ENCODE measurements at regions not wholly inside any gene's neighbourhood (a gene's known extent, or its start where the extent isn't known, plus 50 kb on each side); places are given as distances from the start of the nearest gene placed in this dataset.
A peak's percentile ranks its signal among the peaks of the same experiment; 100 is the strongest.
"Not testable (repeated sequence)": the region's sequence is repeated elsewhere in the genome, so short reads cannot be mapped to it uniquely, and the experiment has no call there.

DNA sequence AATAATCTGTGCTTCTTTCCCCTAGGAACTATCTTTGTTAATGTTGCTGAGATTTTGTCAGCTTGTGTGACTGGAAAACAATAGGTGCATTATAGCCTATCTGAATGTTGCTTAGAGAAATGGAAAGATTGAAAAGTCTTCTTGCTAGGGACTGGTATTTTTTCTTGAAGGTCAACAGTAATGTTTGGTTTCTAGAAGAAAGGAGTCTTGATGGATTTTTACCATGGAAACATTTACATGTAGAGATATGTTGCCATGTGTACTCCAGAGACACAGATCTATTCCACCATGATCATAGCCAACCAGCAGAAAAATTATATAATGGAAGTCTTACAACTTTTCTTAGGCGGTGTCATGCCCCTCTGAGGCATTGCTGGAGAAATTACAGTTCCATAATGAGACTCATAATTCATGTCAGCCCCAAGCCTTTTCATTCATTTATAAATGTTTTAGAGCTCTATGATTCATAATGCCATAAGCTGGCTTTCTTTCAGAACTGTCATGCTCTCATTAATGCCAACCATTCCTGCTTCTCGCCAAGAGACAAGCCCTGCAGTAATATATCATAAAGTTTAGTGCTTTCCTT is 175.1 kb upstream of the PTPRZ1 start:
- H3K27ac ChIP-seq = no peak overlapping the region
- DNase-seq = peak in 1 of 2 donors; percentile 46
- no peaks in the 10 kb centered on the region for H3K36me3 ChIP-seq
- TF ChIP-seq POLR2AphosphoS5 (IDR thresholded peaks at IDR 0.05) (no peak), POLR2A (IDR thresholded peaks at IDR 0.05) (no peak)
- TF ChIP-seq, protein P1, sequence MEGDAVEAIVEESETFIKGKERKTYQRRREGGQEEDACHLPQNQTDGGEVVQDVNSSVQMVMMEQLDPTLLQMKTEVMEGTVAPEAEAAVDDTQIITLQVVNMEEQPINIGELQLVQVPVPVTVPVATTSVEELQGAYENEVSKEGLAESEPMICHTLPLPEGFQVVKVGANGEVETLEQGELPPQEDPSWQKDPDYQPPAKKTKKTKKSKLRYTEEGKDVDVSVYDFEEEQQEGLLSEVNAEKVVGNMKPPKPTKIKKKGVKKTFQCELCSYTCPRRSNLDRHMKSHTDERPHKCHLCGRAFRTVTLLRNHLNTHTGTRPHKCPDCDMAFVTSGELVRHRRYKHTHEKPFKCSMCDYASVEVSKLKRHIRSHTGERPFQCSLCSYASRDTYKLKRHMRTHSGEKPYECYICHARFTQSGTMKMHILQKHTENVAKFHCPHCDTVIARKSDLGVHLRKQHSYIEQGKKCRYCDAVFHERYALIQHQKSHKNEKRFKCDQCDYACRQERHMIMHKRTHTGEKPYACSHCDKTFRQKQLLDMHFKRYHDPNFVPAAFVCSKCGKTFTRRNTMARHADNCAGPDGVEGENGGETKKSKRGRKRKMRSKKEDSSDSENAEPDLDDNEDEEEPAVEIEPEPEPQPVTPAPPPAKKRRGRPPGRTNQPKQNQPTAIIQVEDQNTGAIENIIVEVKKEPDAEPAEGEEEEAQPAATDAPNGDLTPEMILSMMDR (IDR thresholded peaks at IDR 0.05) = no peak
- no peaks in the 10 kb centered on the region for H3K27me3 ChIP-seq
- H3K9me3 ChIP-seq = no peaks in the 10 kb centered on the region
- H3K4me3 ChIP-seq = no peak overlapping the region
- intact Hi-C loops (cut with DNase I; ENCODE audit: low total_unique reads) = no loop called here
- H3K4me1 ChIP-seq = no peaks in the 10 kb centered on the region
- 69 to 89% (median 85%) methylated on average over 2 of the region's 2 CpGs for WGBS, 5 donors

DNA sequence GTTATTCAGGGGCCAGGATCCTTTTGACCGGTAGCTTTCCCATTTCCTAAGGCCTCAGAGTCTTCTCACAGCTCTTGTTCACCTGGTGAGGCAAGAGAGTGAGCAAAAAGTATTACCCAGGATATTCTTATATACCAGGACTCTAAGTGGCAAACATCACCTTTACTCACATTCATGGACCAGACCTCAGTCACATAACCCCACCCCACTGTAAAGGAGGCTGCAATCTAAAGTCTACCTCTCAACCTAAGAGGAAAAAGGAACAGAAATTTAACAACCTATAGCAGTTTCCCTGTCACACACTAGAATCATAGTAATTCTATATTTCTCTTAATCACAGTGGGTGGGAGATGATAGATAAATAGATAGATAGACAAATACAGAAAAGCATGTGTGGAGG is 176.0 kb upstream of the PTPRZ1 start:
- Histone ChIP-seq H3K4me3 (no peak overlapping the region), H3K4me1 (no peaks in the 10 kb centered on the region), H3K27ac (no peak overlapping the region), H3K9me3 (no peaks in the 10 kb centered on the region), H3K27me3 (no peaks in the 10 kb centered on the region), H3K36me3 (no peaks in the 10 kb centered on the region)
- no peak for DNase-seq
- TF ChIP-seq POLR2A (IDR thresholded peaks at IDR 0.05) (no peak), POLR2AphosphoS5 (IDR thresholded peaks at IDR 0.05) (no peak)
- 78 to 100% (median 88%) methylated on average over 1 of the region's 1 CpG for WGBS, 5 donors
- intact Hi-C loops (cut with DNase I; ENCODE audit: low total_unique reads) = no loop called here

GRCh38 chr7:121689749-121690148 is 183.2 kb upstream of the PTPRZ1 start:
- Histone ChIP-seq H3K4me3 (no peak overlapping the region), H3K4me1 (no peaks in the 10 kb centered on the region), H3K36me3 (no peaks in the 10 kb centered on the region), H3K27ac (no peak overlapping the region), H3K27me3 (no peaks in the 10 kb centered on the region), H3K9me3 (peaks cover 0 to 5% (median 0%) of the 10 kb centered on the region in 4 donors)
- TF ChIP-seq, protein P1 (IDR thresholded peaks at IDR 0.05) = no peak
- no peak for TF ChIP-seq POLR2AphosphoS5 (IDR thresholded peaks at IDR 0.05)
- TF ChIP-seq POLR2A (IDR thresholded peaks at IDR 0.05) = no peak
- no peak for TF ChIP-seq EP300 (IDR thresholded peaks at IDR 0.05)
- DNase-seq = no peak
- WGBS, 5 donors = 66 to 78% (median 73%) methylated on average over 3 of the region's 3 CpGs
- intact Hi-C loops (cut with DNase I; ENCODE audit: low total_unique reads) = no loop called here

DNA sequence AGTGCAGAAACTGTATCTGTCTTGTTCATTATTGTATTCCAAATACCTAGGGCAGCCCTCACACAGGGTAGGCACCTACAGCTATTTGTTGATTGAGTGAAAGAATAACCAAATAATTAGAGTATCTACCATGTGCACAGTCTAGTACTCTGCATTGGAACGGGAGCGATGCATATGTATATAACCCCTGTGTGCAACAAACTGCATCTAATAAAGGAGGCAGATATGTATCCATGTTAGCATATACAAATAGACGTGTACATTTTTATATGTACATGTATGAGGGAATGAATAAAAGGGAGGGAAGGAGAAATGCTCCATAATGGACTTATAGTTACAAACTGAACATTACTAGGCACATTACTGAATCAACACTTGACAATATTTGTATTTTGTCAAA is 191.3 kb upstream of the PTPRZ1 start:
- Histone ChIP-seq H3K27me3 (no peaks in the 10 kb centered on the region), H3K27ac (no peak overlapping the region), H3K9me3 (no peaks in the 10 kb centered on the region), H3K4me3 (no peak overlapping the region), H3K36me3 (no peaks in the 10 kb centered on the region), H3K4me1 (no peaks in the 10 kb centered on the region)
- WGBS, 5 donors = 85 to 96% (median 92%) methylated on average over 3 of the region's 3 CpGs
- TF ChIP-seq POLR2AphosphoS5 (IDR thresholded peaks at IDR 0.05) (no peak), EP300 (IDR thresholded peaks at IDR 0.05) (no peak), POLR2A (IDR thresholded peaks at IDR 0.05) (no peak)
- TF ChIP-seq, protein P1 (IDR thresholded peaks at IDR 0.05) = no peak
- intact Hi-C loops (cut with DNase I; ENCODE audit: low total_unique reads) = no loop called here
- DNase-seq = no peak

DNA sequence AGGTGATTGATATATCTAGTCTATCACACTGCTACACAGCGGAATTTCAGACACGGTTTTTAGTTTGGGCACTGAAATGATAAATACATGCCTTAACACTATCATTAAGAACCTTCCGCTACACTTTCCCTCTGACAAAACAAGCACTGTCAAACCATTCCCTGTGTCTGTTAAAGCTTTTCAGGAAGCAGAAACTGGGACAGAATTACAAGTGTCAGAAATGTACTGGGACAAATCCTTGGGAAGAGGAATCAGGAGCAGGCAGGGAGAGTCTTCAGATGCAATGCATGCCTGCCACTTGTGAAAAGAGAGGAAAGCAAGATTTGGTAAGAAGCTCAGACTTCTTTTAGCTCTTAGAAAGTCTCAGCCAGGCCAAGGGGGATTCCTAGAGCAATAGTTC is 196.8 kb upstream of the PTPRZ1 start:
- intact Hi-C loops (cut with DNase I; ENCODE audit: low total_unique reads) = no loop called here
- TF ChIP-seq POLR2AphosphoS5 (IDR thresholded peaks at IDR 0.05) = no peak
- WGBS, 5 donors = 62 to 79% (median 74%) methylated on average over 3 of the region's 3 CpGs
- no peaks in the 10 kb centered on the region for H3K36me3 ChIP-seq
- H3K27ac ChIP-seq = no peak overlapping the region
- no peak overlapping the region for H3K4me3 ChIP-seq
- no peaks in the 10 kb centered on the region for H3K27me3 ChIP-seq
- no peaks in the 10 kb centered on the region for H3K9me3 ChIP-seq
- no peak for DNase-seq
- no peaks in the 10 kb centered on the region for H3K4me1 ChIP-seq

- H3K4me1 ChIP-seq; H3K4me3 ChIP-seq; H3K27me3 ChIP-seq; intact Hi-C loops (cut with DNase I; ENCODE audit: low total_unique reads); DNase-seq; H3K27ac ChIP-seq; H3K36me3 ChIP-seq; H3K9me3 ChIP-seq: not testable (repeated sequence)
- WGBS, 5 donors = 51 to 77% (median 69%) methylated on average over 2 of the region's 2 CpGs
These were observed 198.5 kb upstream of the PTPRZ1 start for GRCh38 chr7:121674455-121674854.

Data from stomach (tissue), 8 donors.